Mucosa of descending colon (tissue), 3 donors: ENCODE measurements at regions not wholly inside any gene's neighbourhood (a gene's known extent, or its start where the extent isn't known, plus 50 kb on each side); places are given as distances from the start of the nearest gene placed in this dataset.
"Not testable (repeated sequence)": the region's sequence is repeated elsewhere in the genome, so short reads cannot be mapped to it uniquely, and the experiment has no call there.

Source experiments
- ATAC-seq: fragments of 200-7000 bp; cut with Tn5 transposase; one replicate; pipeline ENCODE4 v1.9.1; 2020; ENCODE audit warnings: mild to moderate bottlenecking, moderate library complexity
- DNase-seq, 3 donors: peaks; one replicate each; pipeline ENCODE4 v3.0.0-alpha.2; 2020
- H3K36me3 ChIP-seq: fragments of 200-600 bp; one replicate; pipeline ENCODE4 v1.8.0; 2021; ENCODE audit warnings: low read depth, mild to moderate bottlenecking
- H3K4me1 ChIP-seq: fragments of 200-600 bp; one replicate; pipeline ENCODE4 v1.8.0; 2021; ENCODE audit warnings: low read depth, mild to moderate bottlenecking
- H3K4me3 ChIP-seq: fragments of 200-600 bp; one replicate; pipeline ENCODE4 v1.8.0; 2021; ENCODE audit warnings: mild to moderate bottlenecking
- H3K9me3 ChIP-seq: fragments of 200-600 bp; one replicate; pipeline ENCODE4 v1.8.0; 2021; ENCODE audit warnings: mild to moderate bottlenecking
- CTCF ChIP-seq: fragments of 200-600 bp; IDR thresholded peaks from one replicate; pipeline ENCODE4 v1.8.0; 2022; ENCODE audit warnings: antibody characterized with exemption, mild to moderate bottlenecking
- intact Hi-C, 2 donors: fragments of 100-400 bp; cut with DNase I in 1 of 2; cut with micrococcal nuclease in 1 of 2; formaldehyde crosslinking; loops; one replicate each; pipeline versions ENCODE4 v1.11.0 to v1.11.1; 2022; cut with DNase I, micrococcal nuclease
- donor health status: DM: no; HTN: no; CAD: no; lungs with moderate emphysema.
- donor health status: DM: no; HTN: no; CAD: no.
- donor health status: DM: no; HTN: yes; CAD: no.

- Histone ChIP-seq H3K4me1 (no peaks in the 10 kb centered on the region), H3K4me3 (no peak overlapping the region), H3K9me3 (peaks cover 38% of the 10 kb centered on the region), H3K36me3 (no peaks in the 10 kb centered on the region)
- intact Hi-C loops = no loop called here
- no peak for TF ChIP-seq CTCF
- no peak for DNase-seq
- ATAC-seq = no peak
These were observed 2222.3 kb upstream of the AGA start for GRCh38 chr4:179664430-179665027.

DNA sequence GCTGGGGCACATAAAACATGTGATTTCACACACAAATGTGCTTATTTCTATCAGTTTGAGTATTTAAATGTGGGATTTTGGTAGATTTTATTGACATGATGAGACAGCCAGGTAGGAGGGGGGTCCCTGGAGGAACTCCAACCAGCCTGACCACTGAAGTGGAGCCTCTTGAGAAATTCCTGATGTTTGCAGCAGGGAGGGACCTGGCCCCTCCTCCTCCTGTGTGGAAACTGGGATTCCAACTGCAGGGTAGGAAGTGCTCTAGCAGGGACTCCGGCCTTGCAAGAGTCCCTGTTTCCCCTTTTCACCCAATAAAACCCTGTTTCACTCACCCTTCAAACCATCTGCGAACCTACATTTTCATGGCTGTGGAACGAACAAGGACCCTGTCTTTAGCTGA lies 2224.0 kb upstream of the AGA start:
- no peaks in the 10 kb centered on the region for H3K36me3 ChIP-seq

GRCh38 chr4:179671609-179672008 lies 2229.4 kb upstream of the AGA start:
- Histone ChIP-seq H3K4me3 (no peak overlapping the region), H3K36me3 (no peaks in the 10 kb centered on the region), H3K4me1 (no peaks in the 10 kb centered on the region), H3K9me3 (peaks cover 38% of the 10 kb centered on the region)
- TF ChIP-seq CTCF = no peak
- intact Hi-C loops = no loop called here
- ATAC-seq (no peak), DNase-seq (no peak)

More for the DNA sequence above, 2224.0 kb upstream of the AGA start:
- Histone ChIP-seq H3K4me3 (no peak overlapping the region), H3K4me1 (no peaks in the 10 kb centered on the region), H3K9me3 (peaks cover 32% of the 10 kb centered on the region)
- DNase-seq (no peak), ATAC-seq (no peak)
- intact Hi-C loops = no loop called here
- no peak for TF ChIP-seq CTCF

DNA sequence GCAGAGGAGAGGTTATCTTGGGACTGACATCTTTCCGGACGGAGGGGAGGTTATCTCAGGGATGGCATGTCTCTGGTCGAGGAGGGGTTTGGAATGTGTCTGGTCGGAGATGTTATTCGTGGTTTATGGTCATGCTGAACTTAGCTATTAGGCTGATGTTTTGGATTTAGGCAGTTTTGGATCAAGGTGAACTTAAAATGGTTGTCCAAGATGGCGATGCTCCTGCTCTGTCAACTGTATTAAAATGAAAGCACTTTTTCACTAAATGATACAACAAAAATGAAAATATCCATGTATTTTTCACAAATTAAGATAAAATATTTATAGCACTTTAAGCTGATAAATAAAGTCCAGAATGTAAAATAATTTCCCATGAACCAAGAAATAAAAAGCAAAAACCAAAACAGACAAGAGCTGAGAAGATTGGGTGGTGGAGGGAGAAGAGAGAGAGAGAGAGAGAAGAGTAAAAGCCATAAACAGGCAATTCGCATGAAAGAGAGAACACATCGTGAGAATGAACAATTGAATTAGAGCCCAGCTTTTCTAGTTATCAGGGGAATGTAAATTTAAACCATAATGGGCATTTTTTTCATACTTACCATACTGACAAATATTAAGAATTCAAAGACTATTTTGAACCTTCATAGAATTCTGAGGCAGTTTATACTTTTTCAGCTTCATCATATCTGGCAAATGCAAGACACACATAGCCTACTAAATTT lies 2236.0 kb upstream of the AGA start:
- Histone ChIP-seq H3K36me3 (no peaks in the 10 kb centered on the region), H3K9me3 (peaks cover 40% of the 10 kb centered on the region), H3K4me3 (no peak overlapping the region), H3K4me1 (no peaks in the 10 kb centered on the region)
- no peak for TF ChIP-seq CTCF
- intact Hi-C loops = no loop called here
- DNase-seq (no peak), ATAC-seq (no peak)

DNA sequence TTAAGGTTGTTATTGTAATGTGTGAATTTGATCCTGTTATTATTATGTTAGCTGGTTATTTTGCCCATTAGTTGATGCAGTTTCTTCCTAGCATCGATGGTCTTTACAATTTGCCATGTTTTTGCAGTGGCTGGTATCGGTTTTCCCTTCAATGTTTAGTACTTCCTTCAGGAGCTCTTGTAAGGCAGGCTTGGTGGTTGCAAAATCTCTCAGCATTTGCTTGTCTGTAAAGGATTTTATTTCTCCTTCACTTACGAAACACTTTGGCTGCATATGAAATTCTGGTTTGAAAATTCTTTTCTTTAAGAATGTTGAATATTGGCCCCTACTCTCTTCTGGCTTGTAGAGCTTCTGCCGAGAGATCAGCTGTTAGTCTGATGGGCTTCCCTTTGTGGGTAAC lies 2241.4 kb upstream of the AGA start:
- intact Hi-C loops, DNase-seq, H3K36me3 ChIP-seq, H3K4me1 ChIP-seq, ATAC-seq, H3K4me3 ChIP-seq: not testable (repeated sequence)
- H3K9me3 ChIP-seq = peaks cover 16% of the 10 kb centered on the region

- H3K9me3 ChIP-seq = peaks cover 8% of the 10 kb centered on the region
- DNase-seq (no peak), ATAC-seq (no peak)
- intact Hi-C loops = no loop called here
- H3K36me3 ChIP-seq = no peaks in the 10 kb centered on the region
- TF ChIP-seq CTCF = no peak
- H3K4me3 ChIP-seq = no peak overlapping the region
- no peaks in the 10 kb centered on the region for H3K4me1 ChIP-seq
These were observed 2250.0 kb upstream of the AGA start for GRCh38 chr4:179692222-179692621.
